HG02588 (cell line): ENCODE measurements at regions not wholly inside any gene's neighbourhood (a gene's known extent, or its start where the extent isn't known, plus 50 kb on each side); places are given as distances from the start of the nearest gene placed in this dataset.
A peak's percentile ranks its signal among the peaks of the same experiment; 100 is the strongest.
"Not testable (repeated sequence)": the region's sequence is repeated elsewhere in the genome, so short reads cannot be mapped to it uniquely, and the experiment has no call there.

Source experiments
- ATAC-seq: cut with Tn5 transposase; IDR thresholded peaks from one replicate; pipeline ENCODE4 v1.9.1; 2021; ENCODE audit warnings: mild to moderate bottlenecking, moderate library complexity; ENCODE audit not compliant: unreplicated experiment

- not testable (repeated sequence) for ATAC-seq
Measured at GRCh38 chr17:15802917-15803316, 70.8 kb downstream of the TBC1D26 start.

- ATAC-seq = not testable (repeated sequence)
Measured at GRCh38 chr17:15806825-15807224, 74.7 kb downstream of the TBC1D26 start.

GRCh38 chr17:15813388-15813787 lies 81.3 kb downstream of the TBC1D26 start:
- ATAC-seq = not testable (repeated sequence)

GRCh38 chr17:15814003-15814402 lies 81.9 kb downstream of the TBC1D26 start:
- not testable (repeated sequence) for ATAC-seq

GRCh38 chr17:15817861-15818260 lies 85.8 kb downstream of the TBC1D26 start:
- not testable (repeated sequence) for ATAC-seq

- ATAC-seq = not testable (repeated sequence)
Measured at GRCh38 chr17:15822280-15822679, 90.2 kb downstream of the TBC1D26 start.

GRCh38 chr17:15828727-15829314 lies 96.7 kb downstream of the TBC1D26 start:
- ATAC-seq = not testable (repeated sequence)

- ATAC-seq = not testable (repeated sequence)
Measured at GRCh38 chr17:15830221-15830620, 98.1 kb downstream of the TBC1D26 start.

- ATAC-seq = peak; percentile 96
Measured at GRCh38 chr17:15831182-15831581, 99.1 kb downstream of the TBC1D26 start.

- ATAC-seq = not testable (repeated sequence)
Measured at GRCh38 chr17:15832921-15833480, 100.9 kb downstream of the TBC1D26 start.

GRCh38 chr17:15833890-15834289 lies 101.8 kb downstream of the TBC1D26 start:
- not testable (repeated sequence) for ATAC-seq

- not testable (repeated sequence) for ATAC-seq
Measured at GRCh38 chr17:15835481-15835880, 103.4 kb downstream of the TBC1D26 start.

GRCh38 chr17:15836249-15836982 lies 104.3 kb downstream of the TBC1D26 start:
- ATAC-seq = not testable (repeated sequence)

- ATAC-seq = not testable (repeated sequence)
Measured at GRCh38 chr17:15836991-15837390, 104.9 kb downstream of the TBC1D26 start.

- ATAC-seq = not testable (repeated sequence)
Measured at GRCh38 chr17:15847447-15848229, 97.3 kb upstream of the ADORA2B start.

GRCh38 chr17:15849054-15849453 lies 95.9 kb upstream of the ADORA2B start:
- not testable (repeated sequence) for ATAC-seq

- ATAC-seq = not testable (repeated sequence)
Measured at GRCh38 chr17:15850071-15850470, 94.9 kb upstream of the ADORA2B start.

- not testable (repeated sequence) for ATAC-seq
Measured at GRCh38 chr17:15850687-15851086, 94.2 kb upstream of the ADORA2B start.

GRCh38 chr17:15852863-15853262 lies 92.1 kb upstream of the ADORA2B start:
- ATAC-seq = not testable (repeated sequence)

- ATAC-seq = not testable (repeated sequence)
Measured at GRCh38 chr17:15856191-15856590, 88.7 kb upstream of the ADORA2B start.

- ATAC-seq = not testable (repeated sequence)
Measured at GRCh38 chr17:15856745-15857144, 88.2 kb upstream of the ADORA2B start.
